ENCODE measurements at regions not wholly inside any gene's neighbourhood (a gene's known extent, or its start where the extent isn't known, plus 50 kb on each side); places are given as distances from the start of the nearest gene placed in this dataset.

DNA sequence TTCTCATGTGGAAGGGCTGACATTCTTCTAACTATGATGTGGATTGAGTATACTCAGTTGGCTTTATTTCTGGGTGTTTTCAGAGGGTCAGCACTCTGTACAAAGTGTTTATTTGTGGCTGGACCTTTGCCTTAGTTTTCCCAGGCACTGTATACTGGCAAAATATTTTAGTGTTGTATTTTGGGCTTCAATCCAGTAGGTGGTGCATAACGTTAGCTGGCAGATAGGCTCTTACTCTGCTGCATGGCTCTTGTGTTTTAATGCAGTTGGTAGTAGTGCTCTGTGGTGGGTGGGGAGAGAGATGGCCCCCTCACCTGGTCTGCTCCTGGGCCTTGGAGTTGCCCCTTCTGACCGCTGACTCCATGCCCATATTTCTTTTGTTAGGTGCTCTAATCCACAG lies 75.6 kb upstream of the REG3A start:
- no peaks in the 10 kb centered on the region for H3K9me3 ChIP-seq (replicated peaks in 1 of 3)
- H3K27ac ChIP-seq, result no peak overlapping the region
- no peak overlapping the region for H3K4me3 ChIP-seq
- no peaks in the 10 kb centered on the region for H3K4me1 ChIP-seq (replicated peaks in 1 of 2)
- no peak for DNase-seq
- intact Hi-C loops (cut with DNase I), result no loop called here
- no peak for TF ChIP-seq POLR2A (IDR thresholded peaks at IDR 0.05)
- TF ChIP-seq, protein P1, sequence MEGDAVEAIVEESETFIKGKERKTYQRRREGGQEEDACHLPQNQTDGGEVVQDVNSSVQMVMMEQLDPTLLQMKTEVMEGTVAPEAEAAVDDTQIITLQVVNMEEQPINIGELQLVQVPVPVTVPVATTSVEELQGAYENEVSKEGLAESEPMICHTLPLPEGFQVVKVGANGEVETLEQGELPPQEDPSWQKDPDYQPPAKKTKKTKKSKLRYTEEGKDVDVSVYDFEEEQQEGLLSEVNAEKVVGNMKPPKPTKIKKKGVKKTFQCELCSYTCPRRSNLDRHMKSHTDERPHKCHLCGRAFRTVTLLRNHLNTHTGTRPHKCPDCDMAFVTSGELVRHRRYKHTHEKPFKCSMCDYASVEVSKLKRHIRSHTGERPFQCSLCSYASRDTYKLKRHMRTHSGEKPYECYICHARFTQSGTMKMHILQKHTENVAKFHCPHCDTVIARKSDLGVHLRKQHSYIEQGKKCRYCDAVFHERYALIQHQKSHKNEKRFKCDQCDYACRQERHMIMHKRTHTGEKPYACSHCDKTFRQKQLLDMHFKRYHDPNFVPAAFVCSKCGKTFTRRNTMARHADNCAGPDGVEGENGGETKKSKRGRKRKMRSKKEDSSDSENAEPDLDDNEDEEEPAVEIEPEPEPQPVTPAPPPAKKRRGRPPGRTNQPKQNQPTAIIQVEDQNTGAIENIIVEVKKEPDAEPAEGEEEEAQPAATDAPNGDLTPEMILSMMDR (IDR thresholded peaks at IDR 0.05), result peak in 1 of 6 experiments; percentile 7
- H3K27me3 ChIP-seq, result no peaks in the 10 kb centered on the region
- 37 to 50% (median 38%) methylated on average over 1 to 2 of the region's 2 CpGs for WGBS, 4 donors
- no peaks in the 10 kb centered on the region for H3K36me3 ChIP-seq (replicated peaks in 1 of 2)

DNA sequence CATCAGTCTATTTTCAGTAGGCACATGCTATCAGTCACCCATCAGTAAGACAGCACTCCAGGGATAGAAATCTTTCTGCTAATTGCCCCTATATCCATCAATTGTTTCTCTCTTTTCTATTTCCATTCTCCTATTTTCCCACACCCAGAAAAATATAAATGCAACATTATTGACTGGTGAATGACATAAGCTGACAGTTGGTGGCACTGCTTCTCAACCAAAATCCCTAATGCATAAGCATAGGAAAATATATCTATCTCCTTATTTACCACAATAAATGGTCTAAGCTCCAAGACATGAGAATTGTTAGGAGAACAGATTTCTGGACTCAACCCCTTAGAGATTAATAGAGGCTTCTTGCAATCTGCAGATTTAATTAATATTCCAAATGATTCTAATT lies 64.0 kb upstream of the REG3A start:
- Histone ChIP-seq H3K4me3 (no peak overlapping the region), H3K36me3 (replicated peaks in 1 of 2) (no peaks in the 10 kb centered on the region), H3K27ac (no peak overlapping the region), H3K9me3 (replicated peaks in 1 of 3) (no peaks in the 10 kb centered on the region), H3K4me1 (replicated peaks in 1 of 2) (no peaks in the 10 kb centered on the region), H3K27me3 (no peaks in the 10 kb centered on the region)
- DNase-seq, result no peak
- TF ChIP-seq POLR2A (IDR thresholded peaks at IDR 0.05), result no peak
- intact Hi-C loops (cut with DNase I), result no loop called here

DNA sequence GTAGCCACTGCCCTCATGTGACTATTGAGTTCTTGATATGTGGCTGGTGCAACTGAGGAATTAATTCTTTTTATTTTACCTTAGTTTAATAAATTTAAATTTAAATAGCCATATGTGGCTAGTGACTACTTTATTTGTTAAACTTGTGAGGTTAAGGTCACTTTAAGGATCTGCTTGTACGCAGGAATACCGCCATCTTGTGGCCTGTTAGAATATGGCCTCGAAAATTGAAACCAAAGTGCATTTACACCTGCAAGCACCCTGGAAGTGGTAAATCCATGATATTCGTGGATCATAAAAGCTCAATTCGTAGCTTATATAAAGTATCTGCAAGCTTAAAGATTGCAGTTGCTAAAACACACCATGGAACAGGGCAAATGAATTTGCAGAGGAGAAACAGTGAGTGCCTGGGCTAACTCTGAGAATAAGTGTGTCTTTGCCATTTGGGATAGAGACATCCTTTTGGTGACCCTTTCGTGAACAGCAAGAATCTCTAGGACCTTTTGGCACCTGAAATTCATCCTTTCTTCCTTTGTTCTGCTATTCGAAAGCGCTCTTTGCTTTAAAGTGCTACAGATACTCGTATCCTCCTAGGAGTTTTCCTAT lies 59.9 kb upstream of the REG3A start:
- no peaks in the 10 kb centered on the region for H3K4me1 ChIP-seq (replicated peaks in 1 of 2)
- TF ChIP-seq, protein P1 (IDR thresholded peaks at IDR 0.05), result peak; percentile 62 to 81 (median 66)
- TF ChIP-seq POLR2A (IDR thresholded peaks at IDR 0.05), result no peak
- H3K27me3 ChIP-seq, result no peaks in the 10 kb centered on the region
- no peak overlapping the region for H3K27ac ChIP-seq
- no peak overlapping the region for H3K4me3 ChIP-seq
- intact Hi-C loops (cut with DNase I), result loop anchor here in 1 of 2 donors (5.0 kb wide), 1 partner anchor 182 kb away; no protein-coding TSS in a partner anchor
- WGBS, 4 donors, result 23 to 26% (median 24%) methylated on average over 9 of the region's 9 CpGs
- DNase-seq, result peak; percentile 32 to 72 (median 41)
- H3K36me3 ChIP-seq (replicated peaks in 1 of 2), result no peaks in the 10 kb centered on the region
- H3K9me3 ChIP-seq (replicated peaks in 1 of 3), result no peaks in the 10 kb centered on the region

DNA sequence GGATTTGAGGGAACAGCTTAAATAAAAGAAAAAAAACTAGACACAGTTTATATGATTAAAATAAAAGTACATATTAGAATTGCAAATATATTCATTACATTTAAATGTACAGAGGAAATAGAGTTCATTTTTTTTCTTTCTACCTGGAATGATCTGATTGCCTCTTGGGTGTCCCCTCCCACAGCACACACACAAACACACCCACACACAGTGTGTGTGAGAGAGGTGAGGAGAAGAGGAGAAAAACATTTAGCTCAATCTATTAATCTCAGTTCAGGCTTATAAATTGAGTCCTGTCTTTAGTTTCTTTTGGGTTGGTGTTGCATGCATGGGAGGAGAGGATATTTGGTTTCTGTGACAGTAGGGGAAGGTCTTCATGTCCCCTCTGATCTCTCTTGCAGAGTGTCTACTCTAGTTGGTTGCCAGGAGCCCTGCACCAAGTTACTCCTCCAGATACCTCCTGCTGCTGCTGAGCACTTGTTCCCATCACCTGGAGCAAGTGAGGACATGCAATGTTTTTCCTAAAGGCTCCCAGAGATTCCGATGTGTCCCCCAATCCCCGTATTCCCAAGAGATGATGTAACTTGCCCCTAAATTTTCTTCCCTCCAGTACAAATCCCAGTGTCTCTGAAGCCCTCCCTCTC lies 50.8 kb upstream of the REG3A start:
- Histone ChIP-seq H3K4me3 (no peak overlapping the region), H3K27me3 (no peaks in the 10 kb centered on the region), H3K36me3 (replicated peaks in 1 of 2) (no peaks in the 10 kb centered on the region), H3K9me3 (replicated peaks in 1 of 3) (no peaks in the 10 kb centered on the region), H3K4me1 (replicated peaks in 1 of 2) (no peaks in the 10 kb centered on the region), H3K27ac (no peak overlapping the region)
- DNase-seq, result no peak
- TF ChIP-seq, protein P1 (IDR thresholded peaks at IDR 0.05), result no peak
- no peak for TF ChIP-seq POLR2A (IDR thresholded peaks at IDR 0.05)
- 87 to 95% (median 89%) methylated on average over 2 of the region's 2 CpGs for WGBS, 4 donors
- intact Hi-C loops (cut with DNase I), result no loop called here

Data from adrenal gland (tissue), 9 donors.